Activated naive CD8-positive, alpha-beta T cell treated with anti-CD3 and anti-CD28 coated beads, Interleukin-2, amount 10 ng/mL, durations not matched to agents 7 days and 5 days (primary cell): ENCODE measurements at regions not wholly inside any gene's neighbourhood (a gene's known extent, or its start where the extent isn't known, plus 50 kb on each side); places are given as distances from the start of the nearest gene placed in this dataset.

ENCODE experiments used
- ATAC-seq: fragments of 150-1000 bp; cut with Tn5 transposase; one replicate; pipeline ENCODE4 v1.10.0; 2021; ENCODE audit warnings: low read depth, moderate library complexity
- POLR2A ChIA-PET: fragments of 350-600 bp; sonication (Branson Sonifier 250); formaldehyde crosslinking; loops from one replicate; lab custom pipeline; 2021; ENCODE audit warnings: antibody characterized with exemption; lab: Charles Lee
- DNase-seq: peaks from one replicate; pipeline ENCODE4 v3.0.0; 2021
- H3K27ac Mint-ChIP-seq: one replicate; pipeline ENCODE4 v1.8.0; 2022; ENCODE audit warnings: mild to moderate bottlenecking, mixed read lengths
- H3K27me3 Mint-ChIP-seq: one replicate; pipeline ENCODE4 v1.8.0; 2022; ENCODE audit warnings: mild to moderate bottlenecking, moderate library complexity, mixed read lengths
- H3K36me3 Mint-ChIP-seq: one replicate; pipeline ENCODE4 v1.8.0; 2021; ENCODE audit warnings: mild to moderate bottlenecking, mixed read lengths
- H3K4me1 Mint-ChIP-seq: one replicate; pipeline ENCODE4 v1.8.0; 2021; ENCODE audit warnings: mixed read lengths
- H3K4me3 Mint-ChIP-seq: one replicate; pipeline ENCODE4 v1.8.0; 2022; ENCODE audit warnings: mild to moderate bottlenecking, moderate library complexity, mixed read lengths
- H3K9me3 Mint-ChIP-seq: one replicate; pipeline ENCODE4 v1.8.0; 2021; ENCODE audit warnings: mixed read lengths

DNA sequence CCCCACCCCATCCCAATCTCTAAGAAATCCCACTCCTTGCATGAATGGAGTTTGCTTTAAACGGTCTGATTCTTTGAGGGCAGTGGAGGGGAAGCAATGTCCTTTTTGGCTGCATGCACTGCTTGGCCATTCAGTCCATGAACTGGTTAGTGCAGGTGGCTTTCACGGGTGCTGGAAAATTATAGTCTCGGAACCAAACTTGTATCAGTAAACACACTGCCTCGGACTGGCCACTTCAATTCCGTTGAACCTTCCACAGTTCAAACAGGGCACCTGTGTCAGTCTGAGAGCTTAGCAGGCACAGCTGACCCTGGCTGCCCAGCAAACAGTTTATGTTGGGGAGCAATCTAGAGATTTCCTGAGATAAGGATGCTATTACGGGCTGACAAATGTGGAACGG, 255.6 kb downstream of the DHX15 start:
- no peak for ATAC-seq
- DNase-seq: no peak
- peaks cover 3% of the 10 kb centered on the region for H3K27me3 Mint-ChIP-seq

DNA sequence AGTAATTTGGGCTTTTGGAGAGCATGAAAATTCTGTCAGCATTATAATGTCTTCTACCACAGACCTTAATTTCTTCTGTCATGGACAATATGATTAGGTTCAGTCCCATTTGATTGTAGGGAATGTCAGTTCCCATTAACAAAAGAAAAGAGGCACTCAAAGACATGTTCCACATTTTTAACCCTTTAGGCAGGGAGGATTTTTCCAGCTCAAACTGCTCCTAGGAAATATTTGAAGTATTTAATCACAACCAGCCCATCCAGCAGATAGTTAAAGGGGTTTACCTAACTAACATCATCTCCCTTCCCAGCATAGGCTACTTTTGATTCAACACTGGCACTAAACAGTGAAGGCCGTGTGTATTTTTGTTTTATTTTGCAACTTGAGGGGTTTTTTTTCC, 256.0 kb downstream of the DHX15 start:
- no peaks in the 10 kb centered on the region for H3K36me3 Mint-ChIP-seq
- no peak overlapping the region for H3K27ac Mint-ChIP-seq
- no peak overlapping the region for H3K4me3 Mint-ChIP-seq
- ATAC-seq (no peak), DNase-seq (no peak)
- no peaks in the 10 kb centered on the region for H3K9me3 Mint-ChIP-seq
- H3K27me3 Mint-ChIP-seq: peaks cover 3% of the 10 kb centered on the region
- no peaks in the 10 kb centered on the region for H3K4me1 Mint-ChIP-seq
- POLR2A ChIA-PET: no interaction called here

More for the DNA sequence above, 255.6 kb downstream of the DHX15 start:
- H3K4me1 Mint-ChIP-seq: no peaks in the 10 kb centered on the region
- no peaks in the 10 kb centered on the region for H3K36me3 Mint-ChIP-seq
- H3K9me3 Mint-ChIP-seq: no peaks in the 10 kb centered on the region
- H3K4me3 Mint-ChIP-seq: no peak overlapping the region
- POLR2A ChIA-PET: no interaction called here
- H3K27ac Mint-ChIP-seq: no peak overlapping the region

DNA sequence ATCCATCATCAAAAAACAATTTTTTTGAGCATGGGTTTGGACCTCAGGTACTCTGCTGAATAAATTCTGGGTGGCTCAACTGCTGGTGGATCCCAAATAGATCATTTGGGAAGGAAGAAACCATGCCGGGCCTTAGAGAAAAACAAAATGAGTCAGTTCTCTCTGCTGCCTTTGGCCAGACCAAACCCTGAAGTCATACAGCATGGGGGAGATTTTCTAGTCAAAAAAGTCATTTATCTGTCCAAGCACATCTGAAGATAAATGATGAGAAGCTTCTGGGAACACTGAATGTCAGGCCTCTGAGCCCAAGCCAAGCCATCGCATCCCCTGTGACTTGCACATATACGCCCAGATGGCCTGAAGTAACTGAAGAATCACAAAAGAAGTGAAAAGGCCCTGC, 261.4 kb downstream of the DHX15 start:
- no peak overlapping the region for H3K4me3 Mint-ChIP-seq
- H3K4me1 Mint-ChIP-seq: no peaks in the 10 kb centered on the region
- peaks cover 5% of the 10 kb centered on the region for H3K27me3 Mint-ChIP-seq
- no peak for ATAC-seq
- DNase-seq: no peak
- no peak overlapping the region for H3K27ac Mint-ChIP-seq
- no peaks in the 10 kb centered on the region for H3K36me3 Mint-ChIP-seq
- H3K9me3 Mint-ChIP-seq: no peaks in the 10 kb centered on the region
- POLR2A ChIA-PET: no interaction called here

DNA sequence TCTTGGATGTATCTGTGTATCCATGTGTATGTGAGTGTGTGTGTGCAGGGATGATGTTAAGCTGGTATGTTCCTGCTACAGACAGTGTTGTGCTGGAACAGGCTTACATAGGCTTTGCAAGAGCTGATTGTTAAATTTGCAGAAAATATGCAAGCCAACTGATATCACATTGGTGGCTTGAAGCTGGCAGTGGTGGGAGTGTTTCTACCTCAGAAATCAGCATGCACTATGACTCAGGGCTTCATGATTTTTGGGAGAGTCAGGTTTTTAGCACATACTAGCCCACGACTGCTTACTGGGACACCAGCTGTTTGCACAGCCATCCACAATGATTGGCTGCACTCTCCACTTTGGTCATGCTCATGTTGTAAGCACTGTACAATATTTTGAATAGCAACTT, 261.8 kb downstream of the DHX15 start:
- ATAC-seq (no peak), DNase-seq (no peak)
- POLR2A ChIA-PET: no interaction called here
- H3K27me3 Mint-ChIP-seq: peaks cover 5% of the 10 kb centered on the region
- H3K4me1 Mint-ChIP-seq: no peaks in the 10 kb centered on the region
- no peak overlapping the region for H3K4me3 Mint-ChIP-seq
- H3K9me3 Mint-ChIP-seq: no peaks in the 10 kb centered on the region
- H3K36me3 Mint-ChIP-seq: no peaks in the 10 kb centered on the region
- no peak overlapping the region for H3K27ac Mint-ChIP-seq

DNA sequence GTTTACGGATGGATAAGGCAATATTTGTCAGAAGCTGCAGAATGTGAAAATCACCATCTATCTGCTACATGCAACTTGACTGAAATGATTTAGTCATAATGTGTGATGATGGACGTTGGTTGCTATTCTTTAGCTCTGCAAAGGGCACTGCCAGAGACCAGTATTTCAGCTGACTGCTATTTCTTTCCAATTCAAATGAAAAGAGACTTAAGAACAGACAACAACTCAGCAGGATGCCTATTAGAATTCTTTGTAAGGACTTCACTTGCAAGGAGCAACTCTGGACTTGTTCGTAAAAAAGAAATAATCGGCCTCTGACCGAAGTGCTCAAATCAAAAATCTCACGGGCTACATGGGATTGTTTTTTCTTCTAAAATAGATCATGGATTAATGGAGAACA, 262.7 kb downstream of the DHX15 start:
- no peak overlapping the region for H3K4me3 Mint-ChIP-seq
- no peaks in the 10 kb centered on the region for H3K4me1 Mint-ChIP-seq
- no peak for ATAC-seq
- no peaks in the 10 kb centered on the region for H3K36me3 Mint-ChIP-seq
- POLR2A ChIA-PET: no interaction called here
- no peaks in the 10 kb centered on the region for H3K9me3 Mint-ChIP-seq
- no peak for DNase-seq
- no peak overlapping the region for H3K27ac Mint-ChIP-seq
- H3K27me3 Mint-ChIP-seq: peaks cover 5% of the 10 kb centered on the region

- POLR2A ChIA-PET: no interaction called here
- Mint-ChIP-seq H3K9me3 (no peaks in the 10 kb centered on the region), H3K27ac (no peak overlapping the region), H3K4me3 (no peak overlapping the region), H3K4me1 (no peaks in the 10 kb centered on the region), H3K27me3 (peaks cover 5% of the 10 kb centered on the region), H3K36me3 (no peaks in the 10 kb centered on the region)
- no peak for DNase-seq
- no peak for ATAC-seq
These were observed 263.2 kb downstream of the DHX15 start for GRCh38 chr4:24321131-24321530.

- Mint-ChIP-seq H3K4me3 (no peak overlapping the region), H3K9me3 (no peaks in the 10 kb centered on the region), H3K27ac (no peak overlapping the region), H3K27me3 (peaks cover 2% of the 10 kb centered on the region), H3K36me3 (no peaks in the 10 kb centered on the region), H3K4me1 (no peaks in the 10 kb centered on the region)
- POLR2A ChIA-PET: no interaction called here
- no peak for ATAC-seq
- no peak for DNase-seq
These were observed 265.0 kb downstream of the DHX15 start for GRCh38 chr4:24319387-24319786.

GRCh38 chr4:24315056-24315455, 269.3 kb downstream of the DHX15 start:
- H3K27me3 Mint-ChIP-seq: no peaks in the 10 kb centered on the region
- POLR2A ChIA-PET: no interaction called here
- no peak overlapping the region for H3K27ac Mint-ChIP-seq
- H3K36me3 Mint-ChIP-seq: no peaks in the 10 kb centered on the region
- no peak overlapping the region for H3K4me3 Mint-ChIP-seq
- H3K9me3 Mint-ChIP-seq: no peaks in the 10 kb centered on the region
- no peak for ATAC-seq
- DNase-seq: no peak
- no peaks in the 10 kb centered on the region for H3K4me1 Mint-ChIP-seq

- POLR2A ChIA-PET: no interaction called here
- ATAC-seq (no peak), DNase-seq (no peak)
- H3K27me3 Mint-ChIP-seq: no peaks in the 10 kb centered on the region
- no peaks in the 10 kb centered on the region for H3K36me3 Mint-ChIP-seq
- no peak overlapping the region for H3K4me3 Mint-ChIP-seq
- H3K9me3 Mint-ChIP-seq: peaks cover 1% of the 10 kb centered on the region
- no peaks in the 10 kb centered on the region for H3K4me1 Mint-ChIP-seq
- H3K27ac Mint-ChIP-seq: no peak overlapping the region
These were observed 272.0 kb downstream of the DHX15 start for GRCh38 chr4:24312261-24312913.

DNA sequence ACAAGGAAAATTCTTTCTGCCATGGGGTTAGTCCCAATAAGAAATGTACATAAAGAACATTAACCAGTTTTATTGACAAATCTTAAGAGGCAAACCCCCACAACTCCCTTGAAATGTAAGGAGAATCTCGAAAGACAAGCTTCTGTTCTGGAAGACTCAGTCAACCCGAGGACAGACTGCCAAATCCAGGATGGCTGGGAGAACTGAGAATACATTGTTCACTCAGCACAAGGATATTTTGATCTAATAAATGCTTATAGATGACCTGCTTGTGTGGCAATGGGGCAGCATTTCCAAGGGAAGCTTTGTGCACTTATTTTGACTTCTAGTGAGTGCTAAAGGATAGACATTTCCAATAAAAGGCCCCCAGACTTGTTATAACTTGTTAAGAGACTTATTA, 280.4 kb downstream of the DHX15 start:
- no peak for ATAC-seq
- POLR2A ChIA-PET: no interaction called here

DNA sequence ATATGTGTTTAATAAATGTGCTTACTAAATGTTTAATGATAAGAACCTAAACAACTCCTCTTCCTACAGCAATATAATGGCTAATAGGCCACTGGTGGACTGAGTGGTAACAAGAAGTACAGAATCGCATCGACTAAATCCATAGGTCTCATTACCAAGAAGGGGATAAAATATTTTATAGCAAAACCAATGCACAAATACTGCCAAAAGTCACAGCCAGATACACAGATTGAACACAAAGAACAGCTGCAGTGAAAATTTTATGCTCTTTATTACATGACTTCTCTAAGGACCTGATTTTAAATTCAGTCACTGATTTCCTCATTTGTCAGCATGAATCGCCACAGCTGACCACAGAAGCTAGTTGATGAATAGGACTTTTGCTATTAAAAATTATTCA, 285.4 kb downstream of the DHX15 start:
- H3K36me3 Mint-ChIP-seq: no peaks in the 10 kb centered on the region
- POLR2A ChIA-PET: no interaction called here
- no peak for ATAC-seq
- no peak overlapping the region for H3K27ac Mint-ChIP-seq
- H3K4me1 Mint-ChIP-seq: no peaks in the 10 kb centered on the region
- H3K9me3 Mint-ChIP-seq: no peaks in the 10 kb centered on the region
- DNase-seq: no peak
- no peaks in the 10 kb centered on the region for H3K27me3 Mint-ChIP-seq
- H3K4me3 Mint-ChIP-seq: no peak overlapping the region

More for the DNA sequence above, 280.4 kb downstream of the DHX15 start:
- Mint-ChIP-seq H3K4me3 (no peak overlapping the region), H3K27ac (no peak overlapping the region), H3K36me3 (no peaks in the 10 kb centered on the region), H3K27me3 (no peaks in the 10 kb centered on the region), H3K9me3 (no peaks in the 10 kb centered on the region), H3K4me1 (no peaks in the 10 kb centered on the region)
- no peak for DNase-seq

DNA sequence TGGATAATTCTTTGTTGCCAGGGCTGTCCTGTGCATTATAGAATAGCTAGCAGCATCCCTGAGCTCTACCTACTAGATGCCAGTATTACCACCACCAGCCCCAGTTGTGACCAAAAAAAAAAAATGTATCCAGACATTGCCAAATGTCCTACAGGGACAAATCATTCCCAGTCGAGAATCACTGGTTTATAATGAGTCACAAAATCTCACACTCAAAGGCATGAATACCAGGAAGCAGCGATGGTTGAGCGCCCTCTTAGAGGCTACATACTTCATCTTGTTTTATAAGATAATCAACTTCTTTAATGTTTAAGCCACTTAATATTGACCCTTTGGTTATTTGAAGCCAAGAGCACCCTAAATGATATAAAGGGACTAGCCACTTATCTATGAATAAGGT, 297.3 kb downstream of the DHX15 start:
- Mint-ChIP-seq H3K27ac (no peak overlapping the region), H3K36me3 (no peaks in the 10 kb centered on the region), H3K4me3 (no peak overlapping the region), H3K27me3 (no peaks in the 10 kb centered on the region), H3K9me3 (no peaks in the 10 kb centered on the region), H3K4me1 (no peaks in the 10 kb centered on the region)
- DNase-seq: no peak
- POLR2A ChIA-PET: no interaction called here
- no peak for ATAC-seq

GRCh38 chr4:24285759-24286158, 298.6 kb downstream of the DHX15 start:
- no peaks in the 10 kb centered on the region for H3K36me3 Mint-ChIP-seq
- no peaks in the 10 kb centered on the region for H3K27me3 Mint-ChIP-seq
- no peak for ATAC-seq
- no peak for DNase-seq
- H3K27ac Mint-ChIP-seq: no peak overlapping the region
- POLR2A ChIA-PET: no interaction called here
- no peak overlapping the region for H3K4me3 Mint-ChIP-seq
- no peaks in the 10 kb centered on the region for H3K4me1 Mint-ChIP-seq
- no peaks in the 10 kb centered on the region for H3K9me3 Mint-ChIP-seq

GRCh38 chr4:24282446-24282845, 301.9 kb downstream of the DHX15 start:
- no peaks in the 10 kb centered on the region for H3K9me3 Mint-ChIP-seq
- DNase-seq (no peak), ATAC-seq (no peak)
- no peaks in the 10 kb centered on the region for H3K4me1 Mint-ChIP-seq
- H3K27me3 Mint-ChIP-seq: peaks cover 5% of the 10 kb centered on the region
- no peaks in the 10 kb centered on the region for H3K36me3 Mint-ChIP-seq
- POLR2A ChIA-PET: no interaction called here
- no peak overlapping the region for H3K27ac Mint-ChIP-seq
- no peak overlapping the region for H3K4me3 Mint-ChIP-seq

- POLR2A ChIA-PET: no interaction called here
- ATAC-seq (no peak), DNase-seq (no peak)
- peaks cover 5% of the 10 kb centered on the region for H3K27me3 Mint-ChIP-seq
- H3K4me3 Mint-ChIP-seq: no peak overlapping the region
- no peaks in the 10 kb centered on the region for H3K9me3 Mint-ChIP-seq
- no peak overlapping the region for H3K27ac Mint-ChIP-seq
- H3K36me3 Mint-ChIP-seq: no peaks in the 10 kb centered on the region
- H3K4me1 Mint-ChIP-seq: no peaks in the 10 kb centered on the region
These were observed 304.4 kb downstream of the DHX15 start for GRCh38 chr4:24279911-24280375.
